HPDE6-E6E7 (cell line): ENCODE measurements at regions not wholly inside any gene's neighbourhood (a gene's known extent, or its start where the extent isn't known, plus 50 kb on each side); places are given as distances from the start of the nearest gene placed in this dataset.
"Not testable (repeated sequence)": the region's sequence is repeated elsewhere in the genome, so short reads cannot be mapped to it uniquely, and the experiment has no call there.

Experiments used
- DNase-seq: peaks from one replicate; pipeline ENCODE4 v3.0.0; 2011; ENCODE audit warnings: missing footprints; ENCODE audit errors: extremely low spot score

DNA sequence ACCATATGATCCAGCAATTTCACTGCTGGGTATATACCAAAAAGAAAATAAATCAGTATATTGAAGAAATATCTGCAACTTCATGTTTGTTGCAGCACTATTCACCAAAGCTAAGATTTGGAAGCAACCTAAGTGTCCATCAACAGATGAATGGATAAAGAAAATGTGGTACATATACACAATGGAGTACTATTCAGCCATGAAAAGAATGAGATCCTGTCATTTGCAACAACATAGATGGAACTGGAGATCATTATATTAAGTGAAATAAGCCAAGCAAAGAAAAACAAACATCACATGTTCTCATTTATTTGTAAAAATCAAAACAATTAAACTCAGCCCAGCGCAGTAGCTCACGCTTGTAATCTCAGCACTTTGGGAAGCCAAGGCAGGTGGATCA, 184.4 kb upstream of the NR5A2 start:
- DNase-seq = not testable (repeated sequence)

DNA sequence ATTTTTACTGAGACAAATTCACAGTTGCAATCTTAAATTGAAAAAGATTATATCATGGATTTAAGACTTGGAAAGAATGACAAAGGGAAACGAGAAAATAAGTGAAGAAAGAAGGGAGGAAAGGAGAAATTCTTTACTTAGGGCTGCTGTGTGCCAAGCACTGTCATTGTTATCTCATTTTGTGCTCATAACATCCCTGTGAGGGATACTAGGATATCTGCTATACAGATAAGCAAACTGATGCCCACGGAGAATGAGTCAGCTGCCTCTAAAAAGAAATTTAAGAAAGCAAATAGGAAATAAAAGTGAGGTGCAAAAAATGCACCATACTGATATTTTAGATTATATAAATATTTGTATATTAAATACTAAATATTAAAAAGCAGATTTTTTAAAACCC, 183.6 kb upstream of the NR5A2 start:
- no peak for DNase-seq

DNA sequence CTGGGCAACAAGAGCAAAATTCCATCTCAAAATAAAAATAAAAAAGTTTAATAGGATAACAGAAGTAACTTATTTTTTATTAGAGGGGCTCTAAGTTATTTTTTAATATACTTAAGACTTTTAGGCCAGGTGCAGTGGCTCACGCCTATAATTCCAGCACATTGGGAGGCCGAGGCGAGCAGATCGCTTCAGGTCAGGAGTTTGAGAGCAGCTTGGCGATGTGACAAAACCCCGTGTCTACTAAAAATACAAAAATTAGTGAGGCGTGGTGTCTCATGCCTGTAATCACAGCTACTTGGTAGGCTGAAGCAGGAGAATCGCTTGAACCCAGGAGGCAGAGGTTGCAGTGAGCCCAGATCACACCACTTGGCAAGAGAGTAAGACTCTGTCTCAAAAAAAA, 180.5 kb upstream of the NR5A2 start:
- no peak for DNase-seq

DNA sequence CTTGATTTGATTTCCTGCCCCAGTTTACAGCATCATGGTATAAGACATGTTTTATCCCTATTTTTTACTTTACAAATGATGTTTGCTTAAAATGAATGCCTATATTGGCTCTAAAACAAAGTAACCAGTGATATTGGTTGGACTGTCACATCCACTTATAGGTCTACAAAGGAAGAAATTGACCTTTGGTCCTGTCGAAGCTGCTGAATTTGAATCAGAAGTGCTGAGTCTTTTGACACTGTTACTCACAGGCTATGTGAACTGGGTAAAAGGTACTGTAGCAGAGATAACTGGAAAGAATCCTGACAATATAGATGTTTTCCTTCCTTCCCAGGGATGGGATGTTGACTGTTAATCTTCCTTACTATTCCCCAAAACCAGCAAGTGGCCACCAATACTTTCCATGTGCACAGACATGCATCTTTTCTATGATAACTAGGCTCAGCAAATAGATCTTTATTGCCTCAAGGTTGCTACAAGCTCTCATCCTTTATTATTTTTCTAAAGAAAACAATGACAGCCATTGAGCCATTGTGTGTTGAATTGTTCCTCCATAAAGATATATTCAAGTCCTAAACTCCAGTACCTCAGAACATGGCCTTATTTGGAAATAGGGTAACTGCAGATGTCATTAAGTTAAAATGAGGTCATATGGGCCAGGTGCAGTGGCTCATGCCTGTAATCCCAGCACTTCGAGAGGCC, 175.9 kb upstream of the NR5A2 start:
- no peak for DNase-seq

DNA sequence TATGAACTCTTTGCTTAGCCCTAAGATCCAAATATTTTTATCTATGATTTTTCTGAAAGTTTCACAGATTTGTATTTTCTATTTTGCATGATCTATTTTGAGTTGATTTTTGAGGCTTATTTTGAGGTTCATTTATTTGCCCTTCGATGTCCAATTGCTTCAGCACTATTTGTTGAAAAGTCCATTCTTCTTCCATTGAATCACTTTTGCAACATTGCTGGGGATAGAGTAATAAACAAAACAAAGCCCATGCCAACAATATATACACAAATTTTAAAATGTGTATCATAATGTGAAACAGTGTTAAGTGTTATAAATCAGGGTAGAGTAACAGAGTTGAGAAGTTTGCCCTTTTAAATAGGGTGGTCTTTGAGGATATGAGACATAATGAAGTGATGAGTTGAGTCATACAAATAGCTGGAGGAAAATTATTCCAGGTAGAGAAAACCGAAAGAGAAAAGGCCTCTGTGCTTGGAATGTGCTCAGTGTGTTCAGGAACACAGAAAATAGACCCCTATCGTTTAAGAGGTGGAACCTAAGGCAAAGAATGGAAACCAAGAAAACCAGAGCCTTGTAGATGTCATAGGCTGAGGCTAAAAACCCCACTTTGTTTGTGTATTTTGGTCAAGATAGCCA, 172.7 kb upstream of the NR5A2 start:
- no peak for DNase-seq

DNA sequence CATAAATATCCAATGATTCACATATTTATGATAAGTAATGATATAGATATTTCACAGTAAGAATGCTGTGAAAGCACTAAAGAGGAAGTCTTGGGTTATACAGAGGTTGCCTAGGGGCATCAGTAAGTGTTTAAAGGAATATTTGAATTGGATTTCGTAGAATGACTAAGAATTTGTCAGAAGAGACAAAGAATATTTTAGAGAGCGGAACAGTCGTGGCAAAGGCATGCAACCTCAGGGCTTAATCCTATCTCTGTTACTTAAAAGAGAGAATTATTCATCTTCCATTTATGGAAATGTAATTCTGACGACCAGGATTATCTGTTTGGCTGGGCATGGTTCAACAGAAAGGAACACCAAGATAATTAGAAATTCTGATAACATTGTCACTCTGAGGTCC, 171.9 kb upstream of the NR5A2 start:
- DNase-seq = peak; percentile 49

DNA sequence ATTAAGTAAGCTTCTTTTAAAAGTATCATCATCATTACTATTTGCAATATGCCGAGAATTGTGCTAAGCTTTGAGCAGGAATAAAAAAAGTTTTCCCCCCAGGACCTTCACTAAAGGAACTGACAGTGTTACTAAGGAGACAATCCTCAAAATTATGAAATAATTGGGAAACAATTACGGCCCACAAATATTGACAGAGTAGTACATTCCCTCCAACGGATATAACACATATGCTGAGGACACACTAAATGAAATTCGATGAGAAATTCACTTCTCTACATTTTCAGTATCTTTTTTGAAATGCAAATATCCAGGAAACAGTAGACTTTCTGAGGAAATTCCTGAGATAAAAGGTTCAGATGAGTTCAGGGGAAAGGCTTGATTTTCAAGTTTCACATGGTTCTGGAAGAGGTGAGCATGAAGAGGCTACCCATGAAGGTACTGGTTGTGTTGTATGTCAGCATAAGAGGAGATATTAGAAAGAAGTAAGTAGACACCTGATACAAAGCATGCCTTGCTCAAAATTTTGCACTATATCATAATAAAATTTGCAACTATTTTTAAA, 171.2 kb upstream of the NR5A2 start:
- DNase-seq = no peak

DNA sequence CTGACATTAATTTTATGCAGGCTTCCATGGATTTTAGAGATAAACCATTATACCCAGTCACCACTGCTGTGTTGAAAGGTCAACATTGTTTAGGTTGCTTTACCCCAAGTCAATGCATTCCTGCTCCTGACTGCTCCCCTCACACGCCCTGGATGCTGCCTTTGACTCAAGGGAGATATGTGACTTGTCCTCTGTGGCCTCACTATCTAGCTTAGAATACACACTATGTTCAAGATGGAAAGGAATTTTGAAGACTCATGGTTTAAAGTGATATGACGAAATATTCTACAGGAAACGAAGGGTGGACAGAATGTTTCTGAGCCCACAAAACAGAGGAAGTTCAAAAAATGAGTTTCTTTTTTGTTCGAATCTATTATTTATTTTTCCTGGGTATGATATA, 170.4 kb upstream of the NR5A2 start:
- DNase-seq = no peak

DNA sequence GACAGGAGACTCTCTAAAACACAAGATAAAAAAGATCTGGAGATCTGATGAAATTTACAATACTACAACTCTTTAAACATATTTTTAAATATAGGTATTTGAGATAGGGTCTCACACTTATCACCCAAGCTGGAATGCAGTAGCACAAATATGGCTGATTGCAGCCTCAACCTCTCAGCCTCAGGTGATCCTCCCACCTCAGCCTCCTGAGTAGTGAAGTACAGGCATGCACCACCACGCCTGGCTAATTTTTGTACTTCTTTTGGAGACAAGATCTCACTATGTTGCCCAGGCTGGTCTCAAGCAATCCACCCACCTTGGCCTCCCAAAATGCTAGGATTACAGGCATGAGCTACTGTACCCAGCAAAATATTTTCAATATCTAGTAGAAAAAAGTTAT, 170.0 kb upstream of the NR5A2 start:
- DNase-seq = no peak

DNA sequence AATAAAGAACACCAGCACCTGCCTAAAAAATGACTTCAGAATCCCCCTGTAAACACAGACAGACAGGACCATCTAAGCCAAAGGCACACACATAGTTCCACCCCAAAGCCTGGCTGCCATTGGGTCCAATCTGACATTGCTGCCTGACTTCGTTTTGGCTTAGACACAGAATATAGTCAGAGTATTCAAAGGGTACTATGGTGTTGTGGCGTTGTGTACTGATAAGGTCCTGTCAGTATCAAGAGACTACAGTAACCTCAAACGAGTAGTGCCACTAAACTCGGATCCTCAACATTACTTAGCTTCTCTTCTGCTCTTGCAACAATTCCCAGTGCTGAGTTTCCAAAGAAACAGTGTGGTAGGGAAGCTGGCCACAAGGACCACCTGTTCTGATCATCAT, 169.3 kb upstream of the NR5A2 start:
- DNase-seq = no peak

DNA sequence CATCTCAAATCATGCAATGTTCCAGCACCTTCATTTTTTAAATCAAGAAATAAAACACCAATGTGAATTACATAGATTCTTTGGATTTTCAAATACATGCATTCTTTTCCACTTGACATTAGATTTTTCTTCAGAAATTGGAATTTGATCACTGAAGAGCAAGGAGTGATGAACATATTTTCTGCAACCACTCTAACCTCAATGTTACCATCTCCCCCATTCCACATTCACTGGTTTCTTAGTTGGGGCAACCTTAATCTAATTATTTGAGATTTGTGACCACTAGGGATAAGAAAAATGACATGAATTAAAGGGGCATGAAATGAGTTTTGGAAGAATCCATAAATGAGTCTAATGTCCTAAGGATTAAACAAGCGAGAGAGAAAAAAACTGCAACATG, 168.7 kb upstream of the NR5A2 start:
- DNase-seq = no peak

DNA sequence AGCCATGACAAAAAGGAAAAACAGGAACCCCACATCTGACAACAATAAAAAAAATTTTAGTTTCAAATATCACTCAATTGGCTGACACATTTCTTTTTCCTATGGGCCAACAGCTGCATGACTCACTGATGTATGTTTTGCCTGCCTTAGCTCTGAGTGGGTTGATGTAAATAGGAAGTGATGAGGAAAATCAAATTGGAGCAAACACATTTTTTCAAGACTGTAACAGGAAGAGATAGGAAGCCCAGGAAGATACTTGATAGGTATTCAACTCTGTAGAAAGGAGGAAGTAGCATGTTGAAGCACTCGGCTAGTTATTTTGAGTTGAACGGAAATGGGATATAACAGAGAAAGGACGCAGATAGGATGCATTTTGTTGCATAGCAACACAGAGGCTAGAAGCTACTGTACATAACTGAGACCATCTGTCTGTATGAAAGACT, 168.0 kb upstream of the NR5A2 start:
- DNase-seq = peak; percentile 67

DNA sequence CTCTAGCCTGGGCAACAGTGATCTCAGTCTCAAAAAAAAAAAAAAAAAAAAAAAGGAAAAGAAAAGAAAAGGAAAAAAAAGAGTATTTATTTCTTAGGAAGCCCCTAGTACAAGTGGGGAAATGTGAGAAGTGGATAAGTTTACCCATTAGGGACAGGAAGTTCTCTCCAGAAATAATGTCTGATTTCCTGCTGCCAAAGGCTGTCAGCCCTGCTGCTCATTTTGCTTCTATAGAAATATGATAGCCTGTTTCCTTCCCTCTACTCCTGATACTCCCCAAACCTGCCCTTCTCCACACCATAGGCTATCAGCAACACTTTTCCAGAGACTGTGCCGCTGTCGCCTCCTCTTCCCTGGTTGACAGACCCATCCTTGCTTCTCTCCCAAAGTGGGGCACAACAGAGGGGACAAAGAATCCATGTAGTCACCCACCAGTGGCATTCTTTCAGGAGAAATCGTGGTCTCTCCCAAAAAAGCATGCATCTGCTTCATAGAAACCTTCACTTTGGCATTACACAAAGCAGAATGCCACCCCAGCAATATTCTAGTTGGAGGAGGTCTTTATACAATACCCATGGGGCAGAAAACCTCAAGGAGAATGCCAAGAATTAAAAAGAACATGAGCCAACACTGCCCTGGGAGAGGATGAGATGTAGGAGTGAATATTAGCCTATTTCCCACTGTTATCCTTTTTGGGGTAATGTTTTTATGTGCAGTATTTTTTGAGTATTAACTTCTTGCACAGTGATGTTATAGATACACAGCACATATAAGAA, 166.3 kb upstream of the NR5A2 start:
- DNase-seq = no peak

DNA sequence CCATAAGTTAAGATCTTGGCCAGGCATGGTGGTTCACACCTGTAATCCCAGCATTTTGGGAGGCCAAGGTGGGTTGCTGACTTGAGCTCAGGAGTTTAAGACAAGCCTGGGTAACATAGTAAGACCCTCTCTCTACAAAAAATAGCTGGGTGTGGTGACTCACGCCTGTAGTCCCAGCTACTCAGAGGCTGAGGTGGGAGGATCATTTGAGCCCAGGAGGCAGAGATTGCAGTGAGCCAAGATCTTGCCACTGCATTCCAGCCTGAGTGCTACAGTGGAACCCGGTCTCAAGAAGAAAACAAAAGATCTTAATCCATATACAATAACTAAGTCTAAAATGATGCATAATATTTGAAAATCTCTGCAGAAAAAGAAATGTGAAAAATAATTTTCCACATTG, 165.5 kb upstream of the NR5A2 start:
- no peak for DNase-seq

DNA sequence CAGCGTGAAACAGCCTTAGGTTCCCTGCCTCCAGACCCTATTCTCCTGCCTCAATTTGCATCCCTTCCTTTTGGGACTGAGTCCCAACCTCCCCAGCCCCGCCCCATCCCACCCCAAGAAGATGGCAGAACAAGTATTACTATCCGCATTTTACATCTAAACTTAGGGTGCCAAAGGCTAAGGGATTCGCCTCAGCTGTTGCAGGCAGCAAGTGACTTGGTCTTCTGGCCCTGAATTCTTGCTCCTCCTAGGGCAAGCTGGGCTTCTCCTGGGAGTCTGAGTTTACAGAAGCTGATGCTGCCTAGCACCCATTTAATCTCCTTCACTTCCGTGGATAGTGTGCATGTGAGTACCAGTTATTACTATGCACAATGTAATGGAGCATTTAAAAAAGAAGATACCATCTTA, 161.3 kb upstream of the NR5A2 start:
- DNase-seq = no peak

DNA sequence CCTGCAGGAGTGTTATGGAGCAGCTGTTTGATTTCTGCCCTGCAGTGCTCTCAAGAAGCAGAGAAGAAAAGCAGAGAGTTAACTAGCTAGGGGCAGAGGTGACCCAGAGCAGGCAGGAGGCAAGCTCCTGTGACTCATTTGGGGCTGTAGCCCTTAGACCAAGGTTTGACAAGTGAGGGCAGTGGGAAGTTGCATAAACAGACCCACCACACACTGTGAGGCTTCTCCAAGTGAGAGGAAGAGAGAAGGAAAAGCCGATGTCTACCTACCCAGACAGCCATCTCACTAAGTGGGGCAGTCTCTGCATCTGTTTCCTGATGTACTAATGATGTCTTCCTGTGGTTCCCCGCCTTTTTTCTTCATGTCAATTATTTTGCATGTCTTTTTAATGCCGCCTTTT, 159.9 kb upstream of the NR5A2 start:
- no peak for DNase-seq

DNA sequence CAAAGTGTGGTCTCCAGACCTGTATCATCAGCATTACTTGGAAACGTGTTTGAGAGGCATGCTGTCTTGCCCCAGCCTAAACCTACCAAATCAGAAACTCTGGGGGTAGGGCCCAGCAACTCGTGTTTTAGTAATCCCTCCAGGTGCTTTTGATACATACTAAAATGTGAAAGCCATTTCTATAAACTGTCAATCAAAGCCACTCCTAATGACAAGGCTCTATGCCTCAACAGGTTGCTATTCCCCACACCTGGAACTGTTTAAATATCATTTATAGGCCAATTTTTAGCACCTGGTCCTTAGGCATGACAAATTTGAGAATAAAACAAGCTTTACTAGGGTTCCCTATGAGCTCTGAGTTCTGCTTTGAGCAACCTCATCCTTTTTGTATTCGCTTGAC, 158.7 kb upstream of the NR5A2 start:
- DNase-seq = no peak

DNA sequence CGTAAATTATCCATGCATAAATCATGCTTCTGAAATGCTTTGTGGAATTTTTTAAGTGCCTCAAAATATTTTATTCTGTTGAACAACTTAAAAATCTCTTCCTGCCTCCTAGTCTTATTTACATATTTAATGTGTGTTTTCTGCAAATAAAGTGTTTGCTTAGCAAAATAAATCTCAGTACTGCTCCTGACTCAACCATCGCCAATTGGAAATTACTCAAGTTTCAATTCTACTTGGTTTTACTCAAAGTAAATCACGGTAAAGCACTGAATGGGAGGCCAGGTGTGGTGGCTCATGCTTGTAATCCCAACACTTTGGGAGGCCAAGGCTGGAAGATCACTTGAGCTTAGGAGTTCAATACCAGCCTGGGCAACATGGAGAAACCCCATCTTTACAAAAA, 152.2 kb upstream of the NR5A2 start:
- DNase-seq = no peak

DNA sequence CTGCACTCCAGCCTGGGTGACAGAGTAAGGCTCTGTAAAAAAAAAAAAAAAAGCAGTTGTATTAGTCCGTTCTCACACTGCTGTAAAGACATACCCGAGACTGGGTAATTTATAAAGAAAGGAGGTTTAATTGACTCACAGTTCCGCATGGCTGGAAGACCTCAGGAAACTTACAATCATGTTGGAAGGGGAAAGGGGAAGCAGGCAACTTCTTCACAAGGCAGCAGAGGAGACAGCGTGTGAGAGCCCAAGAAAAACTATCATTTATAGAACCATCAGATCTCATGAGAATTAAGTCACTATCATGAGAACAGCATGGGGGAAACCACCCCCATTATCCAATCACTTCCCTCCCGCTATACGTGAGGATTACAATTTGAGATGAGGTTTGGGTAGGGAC, 151.7 kb upstream of the NR5A2 start:
- no peak for DNase-seq

DNA sequence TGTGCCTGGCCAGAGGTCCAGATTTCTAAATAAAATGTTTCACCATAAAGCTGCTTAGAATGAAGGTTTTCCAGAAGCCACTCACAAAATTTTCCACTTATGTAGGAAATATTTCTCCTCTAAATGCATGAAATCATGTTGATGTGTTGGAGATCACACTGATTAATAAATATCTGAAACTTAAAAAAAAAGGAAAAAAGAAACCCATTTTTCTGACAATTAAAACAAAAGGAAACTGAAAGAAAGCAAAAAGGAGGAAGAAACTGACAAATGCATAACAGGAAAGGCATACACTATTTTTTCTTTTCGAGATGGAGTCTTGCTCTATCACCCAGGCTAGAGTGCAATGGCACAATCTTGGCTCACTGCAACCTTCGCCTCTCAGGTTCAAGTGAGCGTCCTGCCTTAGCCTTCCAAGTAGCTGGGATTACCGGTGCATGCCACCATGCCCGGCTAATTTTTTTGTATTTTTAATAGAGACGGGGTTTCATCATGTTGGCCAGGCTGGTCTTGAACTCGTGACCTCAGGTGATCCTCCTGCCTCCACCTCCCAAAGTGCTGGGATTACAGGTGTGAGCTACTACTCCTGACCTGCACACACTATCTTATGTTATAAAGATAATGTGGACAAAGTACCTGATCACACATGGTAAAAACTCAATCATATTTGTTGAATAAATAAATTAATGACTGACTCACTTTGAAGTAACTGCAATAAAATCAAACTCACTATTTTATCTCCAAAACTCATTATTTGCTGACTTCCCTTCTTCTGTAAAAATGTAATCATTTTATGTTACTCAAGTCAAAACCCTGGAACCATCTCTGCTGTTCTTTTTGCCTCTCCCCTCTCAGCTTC, 149.8 kb upstream of the NR5A2 start:
- no peak for DNase-seq

DNA sequence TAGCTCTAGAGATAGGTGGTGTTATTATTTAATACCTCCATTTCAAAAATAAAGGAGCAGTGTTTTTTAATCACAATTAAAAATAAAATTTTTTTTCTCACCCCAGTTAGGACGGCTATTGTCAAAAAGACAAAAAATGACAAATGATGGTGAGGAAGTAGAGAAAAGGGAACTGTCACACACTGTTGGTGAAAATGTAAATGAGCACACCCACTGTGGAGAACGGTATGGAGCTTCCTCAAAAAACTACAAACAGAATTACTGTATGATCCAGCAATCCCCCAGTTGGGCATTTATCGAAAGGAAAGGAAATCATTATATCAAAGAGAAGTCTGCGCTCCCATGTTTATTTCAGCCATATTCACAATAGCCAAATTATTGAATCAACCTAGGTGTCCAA, 148.7 kb upstream of the NR5A2 start:
- no peak for DNase-seq

DNA sequence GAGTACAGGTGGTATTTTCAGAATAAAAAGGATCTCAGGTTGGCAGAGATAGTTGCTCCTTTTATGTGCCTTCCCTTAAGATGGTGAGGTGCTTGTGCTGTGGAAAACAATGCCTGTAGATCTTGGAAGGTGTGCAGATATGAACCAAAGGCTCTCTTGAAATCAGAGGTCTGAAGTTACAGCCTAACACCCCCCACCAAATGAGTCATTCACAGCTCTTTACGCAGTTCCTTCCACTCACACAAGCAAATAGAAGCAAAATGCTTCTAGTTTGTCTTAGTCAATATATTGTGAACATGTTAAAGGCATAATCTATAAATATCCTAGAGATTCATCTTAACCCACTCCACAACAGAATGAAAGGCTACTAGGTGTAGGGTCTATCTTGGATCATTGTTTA, 128.9 kb upstream of the NR5A2 start:
- no peak for DNase-seq
